Neural progenitor cell (in vitro differentiated cells): ENCODE measurements at regions not wholly inside any gene's neighbourhood (a gene's known extent, or its start where the extent isn't known, plus 50 kb on each side); places are given as distances from the start of the nearest gene placed in this dataset.

Experiments used
- DNase-seq: peaks from one replicate; pipeline ENCODE4 v3.0.0-alpha.2; 2016; ENCODE audit warnings: low spot score
- H2AFZ ChIP-seq: fragments of 200-600 bp; sonication (generic); replicated peaks from 2 replicates; pipeline ENCODE4 v1.6.1; 2016; ENCODE audit warnings: antibody characterized with exemption
- H3F3A ChIP-seq: fragments of 200-600 bp; sonication (generic); 2 replicates; pipeline ENCODE4 v1.6.1; 2016; ENCODE audit warnings: antibody characterized with exemption, low read depth
- H3K27ac ChIP-seq: fragments of 200-600 bp; sonication (generic); 2 replicates; pipeline ENCODE4 v1.5.1; 2016; ENCODE audit warnings: mild to moderate bottlenecking
- H3K27me3 ChIP-seq: fragments of 200-600 bp; sonication (generic); 2 replicates; pipeline ENCODE4 v1.6.1; 2016; ENCODE audit warnings: mild to moderate bottlenecking, moderate library complexity
- H3K36me3 ChIP-seq: fragments of 200-600 bp; sonication (generic); 2 replicates; pipeline ENCODE4 v1.5.1; 2016
- H3K4me1 ChIP-seq: fragments of 200-600 bp; sonication (generic); 2 replicates; pipeline ENCODE4 v1.6.1; 2016; ENCODE audit warnings: mixed run types
- H3K4me2 ChIP-seq: fragments of 200-600 bp; sonication (generic); 2 replicates; pipeline ENCODE4 v1.6.1; 2016
- H3K4me3 ChIP-seq: fragments of 200-600 bp; sonication (generic); 2 replicates; pipeline ENCODE4 v1.5.1; 2016
- H3K79me2 ChIP-seq: fragments of 200-600 bp; sonication (generic); 2 replicates; pipeline ENCODE4 v1.6.1; 2016; ENCODE audit warnings: low read depth
- H3K9ac ChIP-seq: fragments of 200-600 bp; sonication (generic); 2 replicates; pipeline ENCODE4 v1.6.1; 2016
- H3K9me3 ChIP-seq: fragments of 200-600 bp; sonication (generic); 2 replicates; pipeline ENCODE4 v1.5.1; 2016; ENCODE audit warnings: low read depth
- H4K20me1 ChIP-seq: fragments of 200-600 bp; sonication (generic); 2 replicates; pipeline ENCODE4 v1.6.1; 2016; ENCODE audit warnings: low read depth
- H3K27ac Mint-ChIP-seq: 3 replicates; pipeline ENCODE4 v1.8.0; 2021; ENCODE audit warnings: mixed read lengths
- H3K27me3 Mint-ChIP-seq: 2 replicates; pipeline ENCODE4 v1.8.0; 2022; ENCODE audit warnings: low read depth, mild to moderate bottlenecking, inconsistent platforms, moderate library complexity, mixed read lengths; ENCODE audit not compliant: insufficient read depth
- H3K36me3 Mint-ChIP-seq: 3 replicates; pipeline ENCODE4 v1.8.0; 2021; ENCODE audit warnings: mixed read lengths
- H3K4me1 Mint-ChIP-seq: 3 replicates; pipeline ENCODE4 v1.8.0; 2021; ENCODE audit warnings: mixed read lengths
- H3K4me3 Mint-ChIP-seq: 3 replicates; pipeline ENCODE4 v1.8.0; 2021; ENCODE audit warnings: mild to moderate bottlenecking, moderate library complexity, mixed read lengths
- H3K9me3 Mint-ChIP-seq: 3 replicates; pipeline ENCODE4 v1.8.0; 2020; ENCODE audit warnings: mixed read lengths
- CTCF ChIP-seq: fragments of 200-600 bp; sonication (generic); IDR thresholded peaks from 2 replicates; pipeline ENCODE4 v1.5.1; 2017; ENCODE audit warnings: antibody characterized with exemption, mild to moderate bottlenecking
- EZH2 ChIP-seq: fragments of 200-600 bp; sonication (generic); IDR thresholded peaks from 2 replicates; pipeline ENCODE4 v1.6.1; 2017; ENCODE audit warnings: antibody characterized with exemption, mild to moderate bottlenecking, moderate library complexity
- EZH2phosphoT487 ChIP-seq: fragments of 200-600 bp; sonication (generic); IDR thresholded peaks from 2 replicates; pipeline ENCODE4 v1.6.1; 2017; ENCODE audit warnings: antibody characterized with exemption

- Histone ChIP-seq H3K27ac (no peak overlapping the region), H3K36me3 (no peaks in the 10 kb centered on the region), H3K9ac (no peak overlapping the region), H3F3A (no peaks in the 10 kb centered on the region), H3K79me2 (no peaks in the 10 kb centered on the region), H3K4me2 (no peak overlapping the region), H3K4me1 (no peaks in the 10 kb centered on the region), H2AFZ (no peak overlapping the region), H4K20me1 (no peaks in the 10 kb centered on the region), H3K27me3 (no peaks in the 10 kb centered on the region), H3K9me3 (no peaks in the 10 kb centered on the region), H3K4me3 (no peak overlapping the region)
- TF ChIP-seq EZH2 (no peak), EZH2phosphoT487 (no peak), CTCF (no peak)
- peaks cover 3% of the 10 kb centered on the region for H3K27me3 Mint-ChIP-seq
- H3K4me3 Mint-ChIP-seq: no peak overlapping the region
- no peaks in the 10 kb centered on the region for H3K4me1 Mint-ChIP-seq
- no peaks in the 10 kb centered on the region for H3K36me3 Mint-ChIP-seq
- H3K27ac Mint-ChIP-seq: no peak overlapping the region
- no peaks in the 10 kb centered on the region for H3K9me3 Mint-ChIP-seq
- no peak for DNase-seq
Observed at GRCh38 chr19:29111576-29111975, 101.4 kb downstream of the UQCRFS1 start.

- TF ChIP-seq EZH2phosphoT487 (no peak), EZH2 (no peak), CTCF (no peak)
Observed at GRCh38 chr19:29107831-29108230, 105.1 kb downstream of the UQCRFS1 start.

GRCh38 chr19:29106346-29106885 is 106.5 kb downstream of the UQCRFS1 start:
- no peaks in the 10 kb centered on the region for H4K20me1 ChIP-seq
- no peaks in the 10 kb centered on the region for H3K27me3 ChIP-seq
- peaks cover 11% of the 10 kb centered on the region for H3F3A ChIP-seq
- Mint-ChIP-seq H3K36me3 (no peaks in the 10 kb centered on the region), H3K27me3 (peaks cover 16% of the 10 kb centered on the region), H3K9me3 (peaks cover 2% of the 10 kb centered on the region), H3K27ac (no peak overlapping the region), H3K4me1 (peaks cover 2% of the 10 kb centered on the region), H3K4me3 (no peak overlapping the region)
- TF ChIP-seq CTCF (no peak), EZH2phosphoT487 (no peak), EZH2 (no peak)
- H3K79me2 ChIP-seq: no peaks in the 10 kb centered on the region
- peaks cover 15% of the 10 kb centered on the region for H3K4me1 ChIP-seq
- H3K9ac ChIP-seq: no peak overlapping the region
- H3K4me3 ChIP-seq: no peak overlapping the region
- no peak for DNase-seq
- H3K36me3 ChIP-seq: no peaks in the 10 kb centered on the region
- no peaks in the 10 kb centered on the region for H3K9me3 ChIP-seq
- no peak overlapping the region for H2AFZ ChIP-seq
- H3K4me2 ChIP-seq: peak overlapping the region; percentile 40
- H3K27ac ChIP-seq: no peak overlapping the region

More at GRCh38 chr19:29107831-29108230, 105.1 kb downstream of the UQCRFS1 start:
- Histone ChIP-seq H2AFZ (no peak overlapping the region), H3F3A (peaks cover 11% of the 10 kb centered on the region), H3K9me3 (no peaks in the 10 kb centered on the region), H3K27me3 (no peaks in the 10 kb centered on the region), H3K4me2 (no peak overlapping the region), H3K4me3 (no peak overlapping the region), H3K36me3 (no peaks in the 10 kb centered on the region), H3K4me1 (peaks cover 15% of the 10 kb centered on the region), H4K20me1 (no peaks in the 10 kb centered on the region), H3K79me2 (no peaks in the 10 kb centered on the region), H3K27ac (no peak overlapping the region), H3K9ac (no peak overlapping the region)
- Mint-ChIP-seq H3K9me3 (no peaks in the 10 kb centered on the region), H3K27ac (no peak overlapping the region), H3K27me3 (peaks cover 14% of the 10 kb centered on the region), H3K4me3 (no peak overlapping the region), H3K36me3 (no peaks in the 10 kb centered on the region), H3K4me1 (peaks cover 2% of the 10 kb centered on the region)
- no peak for DNase-seq
